ENCODE measurements at regions not wholly inside any gene's neighbourhood (a gene's known extent, or its start where the extent isn't known, plus 50 kb on each side); places are given as distances from the start of the nearest gene placed in this dataset.

DNA sequence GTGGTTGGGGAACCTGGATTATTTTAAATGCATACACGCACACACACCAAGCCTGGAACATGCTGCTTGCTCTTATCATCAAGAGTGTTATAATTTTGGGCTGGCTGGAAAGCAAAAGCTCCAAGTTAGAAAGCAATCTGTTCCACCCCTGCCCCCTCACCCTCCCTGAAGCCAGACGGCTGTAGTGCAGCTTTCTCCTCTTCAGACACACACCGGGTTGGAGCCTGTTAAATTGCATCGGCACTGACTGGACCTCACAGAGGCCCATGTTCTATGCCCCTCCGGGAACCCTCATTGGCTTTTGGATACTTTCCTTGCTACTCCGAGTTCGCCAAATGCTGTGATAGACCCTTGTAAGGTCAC lies 90.6 kb upstream of the KCNJ15 start:
- DNase-seq (ENCODE audit: low spot score): no peak
- TF ChIP-seq, protein P1, sequence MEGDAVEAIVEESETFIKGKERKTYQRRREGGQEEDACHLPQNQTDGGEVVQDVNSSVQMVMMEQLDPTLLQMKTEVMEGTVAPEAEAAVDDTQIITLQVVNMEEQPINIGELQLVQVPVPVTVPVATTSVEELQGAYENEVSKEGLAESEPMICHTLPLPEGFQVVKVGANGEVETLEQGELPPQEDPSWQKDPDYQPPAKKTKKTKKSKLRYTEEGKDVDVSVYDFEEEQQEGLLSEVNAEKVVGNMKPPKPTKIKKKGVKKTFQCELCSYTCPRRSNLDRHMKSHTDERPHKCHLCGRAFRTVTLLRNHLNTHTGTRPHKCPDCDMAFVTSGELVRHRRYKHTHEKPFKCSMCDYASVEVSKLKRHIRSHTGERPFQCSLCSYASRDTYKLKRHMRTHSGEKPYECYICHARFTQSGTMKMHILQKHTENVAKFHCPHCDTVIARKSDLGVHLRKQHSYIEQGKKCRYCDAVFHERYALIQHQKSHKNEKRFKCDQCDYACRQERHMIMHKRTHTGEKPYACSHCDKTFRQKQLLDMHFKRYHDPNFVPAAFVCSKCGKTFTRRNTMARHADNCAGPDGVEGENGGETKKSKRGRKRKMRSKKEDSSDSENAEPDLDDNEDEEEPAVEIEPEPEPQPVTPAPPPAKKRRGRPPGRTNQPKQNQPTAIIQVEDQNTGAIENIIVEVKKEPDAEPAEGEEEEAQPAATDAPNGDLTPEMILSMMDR (IDR thresholded peaks at IDR 0.05; ENCODE audit: borderline replicate concordance, control extremely low read depth, extremely low read depth, insufficient read depth, missing control alignments): no peak
- in situ Hi-C loops (cut with MboI; ENCODE audit: low sequenced_read_pairs, unreplicated experiment): no loop called here

DNA sequence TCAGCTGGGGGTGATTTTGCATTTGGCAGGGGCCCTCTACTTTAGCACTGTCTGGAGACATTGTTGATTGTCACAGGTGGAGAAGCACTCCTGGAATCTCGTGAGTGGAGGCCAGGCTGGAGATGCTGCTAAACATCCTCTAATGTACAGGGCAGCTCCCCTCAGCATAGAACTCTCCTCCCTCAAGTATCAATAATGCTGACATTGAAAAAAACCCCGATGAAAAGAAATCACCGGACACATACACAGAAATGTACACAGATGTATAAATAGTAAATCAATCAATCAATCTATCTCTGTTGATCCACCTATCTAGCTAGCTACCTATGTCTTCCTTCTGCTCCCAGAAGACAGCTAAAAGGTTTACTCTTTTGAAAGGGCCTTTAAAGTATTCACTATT lies 89.4 kb upstream of the KCNJ15 start:
- in situ Hi-C loops (cut with MboI; ENCODE audit: low sequenced_read_pairs, unreplicated experiment): no loop called here
- DNase-seq (ENCODE audit: low spot score): no peak
- TF ChIP-seq, protein P1 (IDR thresholded peaks at IDR 0.05; ENCODE audit: borderline replicate concordance, control extremely low read depth, extremely low read depth, insufficient read depth, missing control alignments): no peak

DNA sequence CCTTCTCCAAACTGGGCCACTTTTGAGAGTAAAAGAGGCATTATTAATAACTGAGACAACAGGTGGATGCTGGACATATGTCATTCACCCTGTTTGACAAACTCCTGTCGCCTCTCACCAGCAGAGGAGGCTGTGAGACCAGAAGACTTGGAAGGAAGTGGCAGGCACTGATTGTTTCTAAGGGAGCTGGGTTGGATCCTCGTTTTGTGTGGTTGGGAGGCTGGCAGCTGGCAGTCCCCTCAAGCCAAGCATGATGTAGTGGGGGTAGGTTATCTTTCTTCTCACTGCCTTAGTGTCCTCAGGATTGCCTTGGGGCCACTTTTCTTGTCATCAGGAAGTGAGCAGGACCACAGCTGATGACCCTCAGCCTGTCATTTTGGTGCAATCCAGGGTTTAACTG lies 86.5 kb upstream of the KCNJ15 start:
- TF ChIP-seq, protein P1 (IDR thresholded peaks at IDR 0.05; ENCODE audit: borderline replicate concordance, control extremely low read depth, extremely low read depth, insufficient read depth, missing control alignments): peak; percentile 27
- DNase-seq (ENCODE audit: low spot score): no peak
- in situ Hi-C loops (cut with MboI; ENCODE audit: low sequenced_read_pairs, unreplicated experiment): no loop called here

DNA sequence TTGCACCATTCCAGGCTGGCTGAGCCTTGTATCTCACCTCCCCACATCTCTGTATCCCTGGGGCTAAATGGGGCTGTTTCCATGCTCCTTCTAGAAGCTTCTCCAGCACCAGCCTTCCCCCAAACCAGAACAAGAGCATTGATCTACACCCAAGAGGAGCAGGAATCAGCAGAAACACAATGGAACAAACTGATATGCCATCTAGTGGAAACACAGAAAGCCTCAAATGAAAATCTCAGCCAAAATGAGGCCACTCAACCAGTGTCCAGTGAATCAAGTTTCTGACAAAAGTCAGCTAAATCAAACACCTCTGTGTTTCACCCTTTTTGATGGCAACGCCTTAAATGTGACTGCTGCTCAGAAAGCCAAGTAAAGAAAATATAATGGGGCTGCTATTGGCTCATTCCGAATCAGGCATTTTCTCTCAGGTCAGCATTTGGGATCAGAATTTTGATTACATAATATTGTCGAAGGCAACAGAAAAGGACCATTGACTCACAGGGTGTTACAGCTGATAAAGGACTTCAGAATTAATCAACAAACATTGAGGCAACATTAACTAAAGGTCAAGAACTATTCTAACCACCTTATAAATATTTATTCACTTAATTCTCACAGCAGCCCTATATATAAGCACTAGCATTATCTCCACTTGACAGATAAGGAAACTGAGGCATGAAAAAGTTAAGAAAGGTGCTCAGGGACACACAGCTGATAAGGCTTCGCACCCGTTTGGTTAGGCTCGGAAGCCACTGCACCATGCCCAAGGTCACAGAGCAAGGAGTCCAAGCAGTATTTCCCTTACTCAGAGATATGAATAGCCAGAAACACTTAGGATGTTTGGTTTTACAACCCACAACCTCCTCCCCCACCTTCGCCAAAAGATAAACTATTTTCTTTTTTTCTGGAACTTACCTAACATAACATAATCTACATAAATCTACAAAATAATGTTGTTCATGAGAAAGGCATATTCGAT lies 85.8 kb upstream of the KCNJ15 start:
- in situ Hi-C loops (cut with MboI; ENCODE audit: low sequenced_read_pairs, unreplicated experiment): no loop called here
- TF ChIP-seq, protein P1 (IDR thresholded peaks at IDR 0.05; ENCODE audit: borderline replicate concordance, control extremely low read depth, extremely low read depth, insufficient read depth, missing control alignments): no peak
- no peak for DNase-seq (ENCODE audit: low spot score)

DNA sequence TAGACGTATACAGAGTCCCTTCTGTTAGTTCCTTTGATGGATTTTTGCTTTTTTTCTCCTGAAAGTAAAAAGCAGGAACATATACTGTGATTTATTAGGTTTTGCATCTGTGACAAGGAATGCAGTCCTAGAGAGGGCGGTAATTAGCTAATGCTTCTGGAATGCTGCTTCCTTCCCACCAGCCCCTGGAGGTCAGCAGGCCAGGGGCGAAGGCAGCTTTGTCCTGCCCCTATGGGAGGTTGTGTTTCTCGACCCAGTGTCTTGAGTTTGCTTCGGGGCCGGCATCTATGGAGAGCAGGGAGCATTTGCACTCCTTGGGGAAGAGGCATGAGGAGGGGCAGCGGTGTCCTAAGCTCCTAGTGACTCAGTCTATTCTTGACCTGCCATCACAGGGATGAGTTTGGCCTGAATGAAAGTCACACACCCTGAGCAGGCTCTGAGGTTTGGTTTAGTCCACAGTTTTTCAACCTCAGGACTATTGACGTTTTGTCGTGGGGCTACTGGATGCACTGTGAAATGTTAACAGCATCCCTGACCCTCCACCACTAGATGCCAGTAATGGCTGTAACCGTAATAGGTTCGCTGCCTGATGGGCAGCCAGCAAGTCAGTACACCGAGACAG lies 85.0 kb upstream of the KCNJ15 start:
- in situ Hi-C loops (cut with MboI; ENCODE audit: low sequenced_read_pairs, unreplicated experiment): no loop called here
- TF ChIP-seq, protein P1 (IDR thresholded peaks at IDR 0.05; ENCODE audit: borderline replicate concordance, control extremely low read depth, extremely low read depth, insufficient read depth, missing control alignments): no peak
- DNase-seq (ENCODE audit: low spot score): no peak

DNA sequence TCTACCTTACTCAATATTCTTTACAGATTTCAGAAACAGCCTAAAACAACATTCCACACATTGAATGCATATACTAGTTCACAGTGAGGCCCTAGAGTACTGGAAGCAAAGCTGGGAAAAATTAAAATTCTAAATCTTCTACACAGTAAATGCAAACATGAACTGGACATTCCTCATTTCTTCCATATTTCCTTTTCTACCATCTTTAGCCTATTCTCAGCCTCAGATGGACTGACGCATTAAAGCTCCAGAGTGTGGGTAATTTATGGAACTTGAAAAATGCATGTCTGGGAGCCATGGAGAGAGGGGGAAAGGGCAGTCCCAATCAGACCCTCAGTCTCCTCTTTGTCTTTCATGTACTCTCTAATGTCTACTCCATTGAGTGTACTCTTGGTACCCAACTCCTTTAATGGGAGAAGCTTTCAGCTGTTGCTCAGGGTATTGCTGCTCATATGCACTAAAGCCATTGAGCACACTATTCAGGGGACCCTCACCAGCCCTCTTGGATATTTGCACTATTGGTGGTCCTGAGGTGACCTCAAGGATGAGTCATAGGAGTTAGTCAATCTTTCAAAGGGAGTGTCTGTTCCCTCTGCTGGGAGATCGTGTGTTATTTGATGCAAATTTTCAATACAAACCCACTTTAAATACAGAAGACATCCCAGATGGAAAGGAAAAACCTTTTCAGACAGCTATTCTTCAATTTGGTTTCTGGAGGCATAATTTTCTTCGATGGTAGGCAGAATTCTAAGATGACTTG lies 83.3 kb upstream of the KCNJ15 start:
- no peak for DNase-seq (ENCODE audit: low spot score)
- in situ Hi-C loops (cut with MboI; ENCODE audit: low sequenced_read_pairs, unreplicated experiment): no loop called here
- TF ChIP-seq, protein P1 (IDR thresholded peaks at IDR 0.05; ENCODE audit: borderline replicate concordance, control extremely low read depth, extremely low read depth, insufficient read depth, missing control alignments): no peak

Measured in GM13976 (cell line).